ENCODE measurements at regions not wholly inside any gene's neighbourhood (a gene's known extent, or its start where the extent isn't known, plus 50 kb on each side); places are given as distances from the start of the nearest gene placed in this dataset.
"Not testable (repeated sequence)": the region's sequence is repeated elsewhere in the genome, so short reads cannot be mapped to it uniquely, and the experiment has no call there.

DNA sequence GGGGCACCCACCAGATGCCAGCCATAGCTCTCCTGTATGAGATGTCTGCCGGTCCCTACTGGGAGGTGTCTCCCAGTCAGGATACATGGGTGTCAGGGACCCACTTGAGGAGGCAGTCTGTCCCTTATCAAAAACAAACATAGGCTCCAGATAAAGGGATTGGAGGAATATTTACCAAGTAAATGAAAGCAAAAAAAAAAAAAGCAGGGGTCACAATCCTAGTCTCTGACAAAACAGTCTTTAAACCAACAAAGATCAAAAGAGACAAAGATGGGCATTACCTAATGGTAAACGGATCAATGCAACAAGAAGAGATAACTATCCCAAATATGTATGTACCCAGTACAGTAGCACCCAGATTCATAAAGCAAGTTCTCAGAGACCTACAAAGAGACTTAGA is 640.0 kb upstream of the LRRTM4 start:
- DNase-seq = no peak

DNA sequence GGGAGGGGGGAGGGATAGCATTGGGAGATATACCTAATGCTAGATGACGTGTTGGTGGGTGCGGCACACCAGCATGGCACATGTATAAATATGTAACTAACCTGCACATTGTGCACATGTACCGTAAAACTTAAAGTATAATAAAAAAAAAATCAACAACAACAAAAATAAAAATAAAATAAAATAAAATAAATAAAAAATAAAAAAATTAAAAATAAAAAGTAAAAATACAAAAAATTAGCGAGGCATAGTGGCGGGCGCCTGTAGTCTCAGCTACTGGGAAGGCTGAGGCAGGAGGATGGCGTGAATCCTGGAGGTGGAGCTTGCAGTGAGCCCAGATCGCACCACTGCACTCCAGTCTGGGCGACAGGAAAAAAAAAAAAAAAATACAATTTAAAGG is 650.0 kb upstream of the LRRTM4 start:
- not testable (repeated sequence) for DNase-seq

DNA sequence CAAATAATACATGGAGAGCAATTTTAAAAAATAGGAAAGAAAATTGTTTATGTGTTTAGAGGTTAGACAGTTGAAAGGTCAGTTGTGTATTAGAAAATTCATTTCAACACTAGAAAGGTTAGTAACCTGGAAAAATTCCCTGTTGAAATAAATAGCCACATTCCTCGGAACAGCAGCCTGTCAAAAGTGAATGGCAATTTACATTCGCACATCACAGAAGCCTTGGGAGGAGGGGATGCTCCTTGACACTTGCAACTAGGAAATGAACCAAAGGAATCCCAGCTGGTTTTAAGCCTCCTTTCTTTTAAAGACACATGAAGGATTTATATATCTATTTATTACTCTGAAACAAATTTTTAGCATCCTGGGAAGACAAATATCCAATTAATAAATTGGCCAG is 653.5 kb upstream of the LRRTM4 start:
- DNase-seq = no peak

DNA sequence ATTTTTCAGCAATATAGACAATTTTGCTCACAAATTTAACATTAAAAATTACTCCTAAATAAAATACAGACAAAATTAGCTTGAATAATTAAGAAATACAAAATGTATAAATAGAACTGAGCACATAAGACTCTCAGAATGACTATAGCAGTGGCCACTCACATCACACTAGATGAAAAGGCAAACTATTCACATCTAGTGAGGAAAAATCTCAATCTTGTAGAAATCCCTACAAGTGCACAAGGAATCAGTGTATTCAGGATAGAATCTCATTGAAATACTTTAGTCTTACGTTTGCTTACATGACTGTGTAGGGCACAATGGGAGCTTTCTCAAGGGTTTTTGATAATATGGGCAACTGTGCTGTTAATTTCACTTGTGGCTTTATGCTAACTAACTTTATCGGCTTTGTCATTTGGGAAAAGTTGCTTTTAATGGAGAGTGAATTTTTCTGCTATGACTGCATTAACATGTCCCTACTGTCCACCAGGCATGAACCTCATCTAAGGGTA is 678.9 kb upstream of the LRRTM4 start:
- DNase-seq = no peak

GRCh38 chr2:78202366-78202765 is 680.2 kb upstream of the LRRTM4 start:
- DNase-seq = no peak

GRCh38 chr2:78202986-78203670 is 681.0 kb upstream of the LRRTM4 start:
- DNase-seq = no peak

GRCh38 chr2:78218066-78218465 is 695.9 kb upstream of the LRRTM4 start:
- no peak for DNase-seq

DNA sequence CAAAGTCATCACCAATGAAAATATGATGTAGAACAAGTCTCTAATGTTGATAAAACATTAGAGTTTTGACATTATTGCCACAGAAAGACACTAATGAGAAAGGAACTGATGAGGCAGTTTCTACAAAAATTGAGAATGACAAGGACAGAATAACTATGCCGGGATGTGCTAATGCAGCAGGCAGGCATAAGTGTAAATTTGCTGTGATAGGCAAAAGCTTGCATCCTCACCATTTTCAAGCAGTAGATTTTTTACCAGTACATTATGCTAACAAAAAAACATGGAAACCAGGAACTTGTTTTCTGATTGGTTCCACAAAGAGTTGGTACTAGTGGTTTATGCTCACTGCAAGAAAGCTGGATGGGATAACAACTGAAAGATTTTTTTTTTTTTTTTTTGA is 715.5 kb upstream of the LRRTM4 start:
- DNase-seq = no peak

DNA sequence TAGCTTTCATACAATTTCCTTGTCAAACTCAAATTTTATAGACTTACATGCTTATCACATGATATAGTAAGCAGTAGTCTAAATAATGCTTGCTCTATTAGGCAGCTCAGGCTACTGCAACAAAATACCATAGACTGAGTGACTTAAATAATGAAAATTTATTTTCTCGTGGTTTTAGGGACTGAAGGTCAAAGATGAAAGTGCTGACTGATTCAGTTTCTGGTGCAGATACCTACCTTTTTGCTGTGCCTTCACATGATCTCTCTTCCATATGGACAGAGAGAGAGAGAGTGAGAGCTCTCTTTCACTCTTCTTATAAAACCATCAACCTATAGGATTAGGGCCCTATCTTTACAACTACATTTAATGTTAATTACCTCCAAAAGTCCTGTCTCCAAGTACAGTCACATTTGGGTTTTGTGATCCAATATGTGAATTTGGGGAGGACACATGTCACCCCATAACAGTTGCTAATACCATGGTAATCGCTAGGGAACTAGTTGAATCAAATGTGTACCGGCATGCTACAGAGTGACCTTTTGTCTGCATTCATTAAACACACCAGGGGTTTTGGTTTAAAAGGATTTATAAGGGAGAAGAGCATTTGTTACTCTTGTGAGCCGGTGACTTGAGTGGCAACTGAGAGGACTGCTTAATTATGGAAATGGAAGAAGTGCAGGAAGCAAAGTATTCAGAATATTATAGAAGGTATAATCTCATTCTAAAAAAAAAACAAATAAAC is 723.4 kb upstream of the LRRTM4 start:
- DNase-seq = no peak

- DNase-seq = no peak
These were observed 729.5 kb upstream of the LRRTM4 start for GRCh38 chr2:78251708-78252107.

- no peak for DNase-seq
These were observed 738.7 kb upstream of the LRRTM4 start for GRCh38 chr2:78260861-78261260.

GRCh38 chr2:78261454-78261853 is 739.3 kb upstream of the LRRTM4 start:
- DNase-seq = no peak

- DNase-seq = not testable (repeated sequence)
These were observed 739.9 kb upstream of the LRRTM4 start for GRCh38 chr2:78262089-78262488.

DNA sequence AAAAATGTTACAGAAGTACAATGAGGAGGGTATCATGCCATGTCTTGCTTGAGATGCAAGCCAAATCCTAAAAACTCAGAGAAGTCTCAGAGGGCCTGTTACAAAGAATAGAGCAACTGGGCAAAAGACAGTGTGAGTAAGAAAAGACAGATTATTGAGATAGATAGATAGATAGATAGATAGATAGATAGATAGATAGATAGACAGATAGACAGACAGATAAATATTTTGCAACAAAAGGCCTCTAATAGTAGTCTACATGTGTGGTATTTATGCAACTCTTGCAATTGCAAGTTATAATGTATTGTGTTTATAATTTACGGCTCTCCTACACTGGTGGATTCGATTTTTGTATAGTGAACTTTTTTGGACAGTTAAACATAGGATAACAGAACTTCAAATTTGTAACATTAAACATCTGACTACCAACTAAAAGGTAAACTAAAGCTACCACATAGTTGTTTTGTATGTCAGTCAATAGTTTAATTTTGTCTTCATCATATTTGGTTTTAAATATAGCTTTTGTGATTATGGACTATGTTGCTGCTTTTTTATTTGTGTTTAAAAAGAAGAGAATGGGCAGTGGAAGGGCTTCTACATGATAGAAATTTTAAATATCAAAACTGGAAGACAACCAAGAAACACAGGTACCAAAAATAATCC is 740.7 kb upstream of the LRRTM4 start:
- DNase-seq = no peak

DNA sequence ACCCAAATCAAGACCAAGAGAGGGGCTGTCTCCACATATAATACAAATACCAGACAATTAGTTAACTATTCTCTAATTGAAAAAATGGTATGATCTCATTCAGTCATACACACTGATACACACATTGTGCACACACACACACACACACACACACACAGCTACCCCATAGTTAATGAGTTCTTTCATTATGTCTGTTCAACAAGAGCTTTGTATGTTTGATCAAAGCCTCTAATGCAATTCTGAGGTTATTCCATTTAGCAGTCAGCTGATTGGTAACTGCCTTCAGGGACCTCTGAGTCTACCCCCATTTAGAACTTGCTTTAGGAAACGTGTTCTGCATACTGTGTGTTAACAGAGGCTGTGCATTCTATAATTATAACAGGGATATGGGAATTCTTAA is 741.4 kb upstream of the LRRTM4 start:
- DNase-seq = no peak

DNA sequence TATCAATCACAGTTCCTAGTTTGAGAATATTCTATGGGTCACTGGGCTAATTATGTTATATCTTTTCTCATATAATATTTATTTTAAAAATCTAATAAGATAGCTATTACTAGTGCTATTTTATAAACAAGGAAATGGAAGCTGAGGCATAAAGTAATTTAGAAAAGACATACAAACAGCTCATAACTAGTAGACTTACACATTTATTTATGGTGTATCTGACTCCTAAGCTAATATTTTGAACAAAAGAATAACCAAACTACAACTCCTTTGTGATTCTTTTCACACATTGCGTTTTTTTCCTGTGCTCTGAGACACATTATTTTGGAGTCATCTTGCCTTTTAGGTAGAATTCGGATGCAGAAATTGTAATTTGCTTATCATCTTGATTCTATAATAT is 742.0 kb upstream of the LRRTM4 start:
- DNase-seq = no peak

- DNase-seq = no peak
These were observed 744.3 kb upstream of the REG3G start for GRCh38 chr2:78281164-78281563.

DNA sequence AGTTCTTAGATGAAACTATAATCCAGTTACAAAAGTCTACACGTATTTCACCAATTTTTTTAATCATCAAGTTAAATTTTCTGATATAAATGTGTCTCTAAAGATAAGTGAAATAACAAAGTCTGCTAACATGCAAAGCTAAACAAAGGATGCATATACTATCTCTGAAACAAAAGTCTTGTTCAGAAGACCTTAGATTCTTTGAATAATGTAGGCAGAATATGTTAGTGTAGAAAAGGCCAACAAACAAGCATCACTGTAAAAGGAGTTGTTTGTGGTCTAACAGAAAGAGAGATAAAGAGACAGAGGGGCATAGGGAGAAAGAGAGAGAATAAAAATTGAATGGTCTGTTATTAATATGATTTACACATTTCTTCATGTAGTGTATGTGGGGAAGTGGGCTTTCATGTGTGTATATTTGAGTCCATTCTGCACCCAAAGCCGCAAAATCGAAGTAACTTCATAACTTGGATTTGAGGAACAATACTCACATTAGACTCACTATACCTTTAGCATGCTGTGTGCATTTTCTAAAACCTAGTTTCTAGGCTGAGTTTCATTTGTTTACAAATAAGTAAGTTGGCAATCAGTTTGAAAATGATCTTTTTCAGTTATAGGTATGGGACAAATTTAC is 734.8 kb upstream of the REG3G start:
- no peak for DNase-seq

DNA sequence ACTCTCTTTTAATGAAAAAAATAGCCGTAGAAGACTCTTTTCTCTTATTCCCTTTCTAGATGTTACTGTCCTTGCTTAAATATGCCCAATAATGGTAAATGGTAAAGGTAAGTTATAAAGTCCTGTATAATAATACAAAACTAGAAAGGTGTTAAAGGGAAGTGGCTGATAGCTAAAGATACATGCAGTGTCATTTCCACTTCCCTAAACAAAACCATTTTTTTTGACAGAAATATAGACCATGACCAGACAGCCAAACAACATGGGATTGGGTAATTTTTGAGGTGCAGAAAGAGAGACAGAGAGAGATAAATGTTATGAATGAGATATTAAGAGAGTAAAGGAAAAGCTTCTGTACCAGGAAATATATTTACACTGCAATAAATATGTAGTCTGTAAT is 731.7 kb upstream of the REG3G start:
- no peak for DNase-seq

- DNase-seq = no peak
These were observed 724.2 kb upstream of the REG3G start for GRCh38 chr2:78301166-78301789.

DNA sequence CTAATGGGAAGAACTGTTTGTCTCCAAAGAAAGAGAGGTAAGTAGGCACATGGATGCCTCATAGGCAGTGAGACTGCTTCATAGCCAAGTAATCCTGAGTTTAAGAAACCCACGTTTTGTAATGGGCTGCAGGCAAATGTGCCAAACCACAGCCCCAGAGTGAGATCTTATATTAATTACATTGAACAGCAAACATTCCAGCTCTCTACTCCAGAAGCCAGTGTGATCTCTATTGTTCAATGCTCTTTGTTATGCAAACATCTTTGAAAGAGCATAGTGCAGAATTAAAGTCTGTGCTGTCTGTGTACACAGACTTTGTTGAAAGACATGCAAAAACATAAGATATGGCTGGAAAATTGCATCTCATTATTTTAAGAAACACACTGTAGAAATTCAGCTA is 720.8 kb upstream of the REG3G start:
- DNase-seq = no peak

- DNase-seq = no peak
These were observed 716.0 kb upstream of the REG3G start for GRCh38 chr2:78309460-78309859.

- no peak for DNase-seq
These were observed 710.1 kb upstream of the REG3G start for GRCh38 chr2:78315368-78315767.
